Spleen (tissue), 7 donors: ENCODE measurements at regions not wholly inside any gene's neighbourhood (a gene's known extent, or its start where the extent isn't known, plus 50 kb on each side); places are given as distances from the start of the nearest gene placed in this dataset.

Experiments used
- POLR2A ChIP-seq, 3 donors: fragments of 450-650 bp; IDR thresholded peaks; one replicate each; pipeline ENCODE4 v1.5.1; 2017; ENCODE audit warnings: antibody characterized with exemption in 3 of 3, mild to moderate bottlenecking in 1 of 3
- POLR2AphosphoS5 ChIP-seq, 3 donors: sonication (generic); formaldehyde crosslinking; IDR thresholded peaks; one replicate each; pipeline ENCODE4 v1.5.1; 2017; ENCODE audit warnings: antibody characterized with exemption in 3 of 3
- TF ChIP-seq, protein P1 (sequence below), 11 experiments: fragments of 200-600 bp in 7 of 11; fragments of 450-650 bp in 4 of 11; sonication (generic) in 4 of 11; IDR thresholded peaks in 8 of 11; conservative IDR thresholded peaks in 3 of 11; 1 replicate in 7 of 11; 2 replicates in 4 of 11; pipeline versions ENCODE4 v1.4.0 to v1.8.0; 2016 to 2021; ENCODE audit warnings: antibody characterized with exemption in 11 of 11, inconsistent platforms in 4 of 11, mild to moderate bottlenecking in 1 of 11
- donor health status: DM: no; HTN: no; CAD: no; lungs with moderate emphysema.
- donor health status: DM: no; HTN: no; CAD: no.
- donor health status: DM: no; HTN: no; CAD: no.

DNA sequence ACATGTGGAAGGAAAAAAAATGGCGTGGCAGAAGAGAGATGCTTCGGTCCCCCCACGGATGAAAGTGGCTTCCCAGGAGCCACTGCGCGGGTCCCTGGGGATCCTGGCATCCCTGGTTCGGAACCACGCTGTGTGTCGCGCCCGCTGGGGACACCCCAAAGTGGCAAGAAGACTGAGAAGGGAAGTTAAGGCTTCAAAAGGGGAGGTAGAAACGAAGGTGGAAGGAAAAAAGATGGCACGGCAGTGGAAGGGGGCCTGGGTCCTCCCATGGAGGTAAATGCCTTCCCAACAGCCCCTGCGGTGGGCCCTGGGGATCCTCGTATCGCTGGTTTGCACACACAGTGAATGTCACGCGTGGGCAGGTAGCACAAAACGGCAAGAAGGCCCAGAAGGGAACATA is 281.7 kb downstream of the ALG10 start:
- TF ChIP-seq POLR2A (IDR thresholded peaks at IDR 0.05) (no peak), POLR2AphosphoS5 (IDR thresholded peaks at IDR 0.05) (no peak)
- TF ChIP-seq, protein P1, sequence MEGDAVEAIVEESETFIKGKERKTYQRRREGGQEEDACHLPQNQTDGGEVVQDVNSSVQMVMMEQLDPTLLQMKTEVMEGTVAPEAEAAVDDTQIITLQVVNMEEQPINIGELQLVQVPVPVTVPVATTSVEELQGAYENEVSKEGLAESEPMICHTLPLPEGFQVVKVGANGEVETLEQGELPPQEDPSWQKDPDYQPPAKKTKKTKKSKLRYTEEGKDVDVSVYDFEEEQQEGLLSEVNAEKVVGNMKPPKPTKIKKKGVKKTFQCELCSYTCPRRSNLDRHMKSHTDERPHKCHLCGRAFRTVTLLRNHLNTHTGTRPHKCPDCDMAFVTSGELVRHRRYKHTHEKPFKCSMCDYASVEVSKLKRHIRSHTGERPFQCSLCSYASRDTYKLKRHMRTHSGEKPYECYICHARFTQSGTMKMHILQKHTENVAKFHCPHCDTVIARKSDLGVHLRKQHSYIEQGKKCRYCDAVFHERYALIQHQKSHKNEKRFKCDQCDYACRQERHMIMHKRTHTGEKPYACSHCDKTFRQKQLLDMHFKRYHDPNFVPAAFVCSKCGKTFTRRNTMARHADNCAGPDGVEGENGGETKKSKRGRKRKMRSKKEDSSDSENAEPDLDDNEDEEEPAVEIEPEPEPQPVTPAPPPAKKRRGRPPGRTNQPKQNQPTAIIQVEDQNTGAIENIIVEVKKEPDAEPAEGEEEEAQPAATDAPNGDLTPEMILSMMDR (IDR thresholded peaks at IDR 0.05 in 8 of 11, conservative IDR thresholded peaks at IDR 0.05 in 3 of 11): no peak
